ENCODE measurements at regions not wholly inside any gene's neighbourhood (a gene's known extent, or its start where the extent isn't known, plus 50 kb on each side); places are given as distances from the start of the nearest gene placed in this dataset.

DNA sequence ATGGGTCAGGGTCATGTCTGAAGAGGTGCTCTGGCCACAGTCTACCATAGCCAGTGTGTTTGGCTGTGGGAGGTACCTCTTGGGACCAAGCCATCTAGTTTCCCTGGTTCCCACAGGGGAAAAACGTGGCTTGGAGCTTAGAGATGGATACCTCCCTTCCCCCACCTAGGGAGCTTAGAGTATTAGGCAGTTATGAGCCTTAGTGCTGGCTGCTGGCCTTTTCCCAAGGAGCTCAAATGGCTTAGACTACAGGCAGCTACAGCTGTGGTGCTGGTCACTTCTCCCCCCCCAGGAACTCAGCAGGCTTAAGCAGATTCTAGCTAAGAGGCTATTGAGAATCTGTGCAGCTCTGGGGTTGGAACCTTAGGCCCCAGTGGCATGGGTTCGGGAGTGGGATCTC lies 591.2 kb downstream of the NSUN3 start:
- H4K20me1 ChIP-seq (ENCODE audit: insufficient read depth, poor library complexity, severe bottlenecking): no peaks in the 10 kb centered on the region

DNA sequence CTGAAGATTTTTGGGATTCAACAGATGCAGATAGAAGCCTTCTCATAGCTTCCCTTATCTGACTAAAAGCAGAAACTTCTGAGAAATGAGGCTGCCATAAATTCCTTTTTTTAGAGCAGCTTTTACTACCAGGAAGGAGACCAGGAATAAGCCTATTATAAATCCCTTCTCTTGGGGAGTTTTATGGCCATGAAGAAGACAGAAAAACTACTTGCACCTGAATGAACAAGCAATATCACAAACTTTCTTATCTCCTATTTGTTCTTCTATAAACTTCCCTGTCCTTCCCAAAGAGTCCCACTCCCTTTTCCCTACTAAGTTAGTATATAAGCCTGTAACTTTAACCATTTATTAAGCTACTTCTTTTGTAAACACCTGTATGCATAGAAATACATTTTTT lies 603.1 kb downstream of the NSUN3 start:
- no peak for TF ChIP-seq EZH2phosphoT487 (IDR thresholded peaks at IDR 0.05; ENCODE audit: low read depth, severe bottlenecking, unreplicated experiment)
- TF ChIP-seq, protein P1, sequence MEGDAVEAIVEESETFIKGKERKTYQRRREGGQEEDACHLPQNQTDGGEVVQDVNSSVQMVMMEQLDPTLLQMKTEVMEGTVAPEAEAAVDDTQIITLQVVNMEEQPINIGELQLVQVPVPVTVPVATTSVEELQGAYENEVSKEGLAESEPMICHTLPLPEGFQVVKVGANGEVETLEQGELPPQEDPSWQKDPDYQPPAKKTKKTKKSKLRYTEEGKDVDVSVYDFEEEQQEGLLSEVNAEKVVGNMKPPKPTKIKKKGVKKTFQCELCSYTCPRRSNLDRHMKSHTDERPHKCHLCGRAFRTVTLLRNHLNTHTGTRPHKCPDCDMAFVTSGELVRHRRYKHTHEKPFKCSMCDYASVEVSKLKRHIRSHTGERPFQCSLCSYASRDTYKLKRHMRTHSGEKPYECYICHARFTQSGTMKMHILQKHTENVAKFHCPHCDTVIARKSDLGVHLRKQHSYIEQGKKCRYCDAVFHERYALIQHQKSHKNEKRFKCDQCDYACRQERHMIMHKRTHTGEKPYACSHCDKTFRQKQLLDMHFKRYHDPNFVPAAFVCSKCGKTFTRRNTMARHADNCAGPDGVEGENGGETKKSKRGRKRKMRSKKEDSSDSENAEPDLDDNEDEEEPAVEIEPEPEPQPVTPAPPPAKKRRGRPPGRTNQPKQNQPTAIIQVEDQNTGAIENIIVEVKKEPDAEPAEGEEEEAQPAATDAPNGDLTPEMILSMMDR (IDR thresholded peaks at IDR 0.05; ENCODE audit: poor library complexity): no peak
- no peak for TF ChIP-seq EZH2 (IDR thresholded peaks at IDR 0.05; ENCODE audit: borderline replicate concordance)
- no peaks in the 10 kb centered on the region for H4K20me1 ChIP-seq (ENCODE audit: insufficient read depth, poor library complexity, severe bottlenecking)
- no peak overlapping the region for H3K27ac ChIP-seq
- no peaks in the 10 kb centered on the region for H3K9me2 ChIP-seq (replicated peaks; ENCODE audit: insufficient read depth)
- no peaks in the 10 kb centered on the region for H3K9me3 ChIP-seq (ENCODE audit: low read depth)
- H3K79me2 ChIP-seq: no peaks in the 10 kb centered on the region
- no peaks in the 10 kb centered on the region for H3K27me3 ChIP-seq
- H3K36me3 ChIP-seq (replicated peaks; ENCODE audit: insufficient read depth, low read depth): no peaks in the 10 kb centered on the region
- no peaks in the 10 kb centered on the region for H3K4me1 ChIP-seq (ENCODE audit: insufficient read depth)
- H3K4me3 ChIP-seq: no peak overlapping the region
- no peak for DNase-seq (ENCODE audit: low spot score)
- H3K4me2 ChIP-seq: no peak overlapping the region
- no peak overlapping the region for H2AFZ ChIP-seq

More for the DNA sequence above, 591.2 kb downstream of the NSUN3 start:
- WGBS (ENCODE audit: low lambda C conversion rate, missing lambda C conversion rate): 78% methylated on average over 2 of the region's 2 CpGs
- Histone ChIP-seq H3K27me3 (no peaks in the 10 kb centered on the region), H3K36me3 (replicated peaks; ENCODE audit: insufficient read depth, low read depth) (no peaks in the 10 kb centered on the region), H2AFZ (no peak overlapping the region), H3K9me3 (ENCODE audit: low read depth) (no peaks in the 10 kb centered on the region), H3K9me2 (replicated peaks; ENCODE audit: insufficient read depth) (no peaks in the 10 kb centered on the region), H3K4me3 (no peak overlapping the region), H3K27ac (no peak overlapping the region), H3K4me2 (no peak overlapping the region), H3K4me1 (ENCODE audit: insufficient read depth) (peaks cover 6% of the 10 kb centered on the region), H3K79me2 (no peaks in the 10 kb centered on the region)
- no peak for DNase-seq (ENCODE audit: low spot score)
- TF ChIP-seq EZH2 (IDR thresholded peaks at IDR 0.05; ENCODE audit: borderline replicate concordance) (no peak), EZH2phosphoT487 (IDR thresholded peaks at IDR 0.05; ENCODE audit: low read depth, severe bottlenecking, unreplicated experiment) (no peak)
- TF ChIP-seq, protein P1 (IDR thresholded peaks at IDR 0.05; ENCODE audit: poor library complexity): no peak

DNA sequence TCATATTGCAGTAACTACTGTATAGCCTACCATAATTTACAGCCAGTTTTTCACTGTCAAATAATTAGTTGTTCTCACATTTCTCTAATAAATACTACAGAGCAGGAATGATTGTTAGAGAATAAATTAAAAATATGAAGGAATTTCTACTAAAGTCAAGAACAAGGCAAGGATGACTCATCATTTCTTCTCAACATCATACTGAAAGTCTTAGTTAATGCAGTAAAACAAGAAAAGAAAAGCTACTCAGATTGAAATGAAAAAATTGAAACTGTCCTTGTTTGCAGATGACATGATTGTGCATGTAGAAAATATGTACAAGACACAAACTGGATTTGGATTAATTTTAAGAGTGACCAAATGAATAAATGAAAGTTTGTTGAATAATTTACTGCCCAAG lies 608.2 kb downstream of the NSUN3 start:
- no peak overlapping the region for H3K4me2 ChIP-seq
- TF ChIP-seq, protein P1 (IDR thresholded peaks at IDR 0.05; ENCODE audit: poor library complexity): no peak
- no peak for TF ChIP-seq EZH2phosphoT487 (IDR thresholded peaks at IDR 0.05; ENCODE audit: low read depth, severe bottlenecking, unreplicated experiment)
- no peak for TF ChIP-seq EZH2 (IDR thresholded peaks at IDR 0.05; ENCODE audit: borderline replicate concordance)

DNA sequence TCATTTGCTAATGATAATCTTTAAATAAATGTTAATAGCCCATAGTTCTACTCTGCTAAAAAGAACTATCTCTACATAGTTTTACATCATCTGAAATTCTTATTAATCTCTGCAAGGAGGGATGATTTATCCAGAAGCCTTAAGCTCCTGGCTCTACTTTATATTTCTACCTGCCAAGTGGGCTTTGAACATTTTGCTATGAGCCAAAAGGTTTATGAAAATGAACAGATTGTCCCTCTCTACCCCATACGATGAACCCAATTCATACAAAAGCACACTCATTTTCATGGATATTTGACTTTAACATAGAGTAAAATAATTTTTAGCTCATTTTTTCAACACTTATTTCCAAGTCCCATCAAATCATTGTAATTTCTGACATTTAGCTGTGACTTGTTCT lies 611.0 kb downstream of the NSUN3 start:
- H3K36me3 ChIP-seq (replicated peaks; ENCODE audit: insufficient read depth, low read depth): no peaks in the 10 kb centered on the region
- no peak overlapping the region for H3K4me2 ChIP-seq
- no peak for DNase-seq (ENCODE audit: low spot score)
- H3K4me1 ChIP-seq (ENCODE audit: insufficient read depth): no peaks in the 10 kb centered on the region
- H3K27me3 ChIP-seq: no peaks in the 10 kb centered on the region
- no peak overlapping the region for H2AFZ ChIP-seq
- H3K4me3 ChIP-seq: no peak overlapping the region
- no peak overlapping the region for H3K27ac ChIP-seq
- 100% methylated on average over 1 of the region's 1 CpG for WGBS (ENCODE audit: low lambda C conversion rate, missing lambda C conversion rate)
- no peaks in the 10 kb centered on the region for H3K9me2 ChIP-seq (replicated peaks; ENCODE audit: insufficient read depth)
- H4K20me1 ChIP-seq (ENCODE audit: insufficient read depth, poor library complexity, severe bottlenecking): no peaks in the 10 kb centered on the region
- TF ChIP-seq EZH2phosphoT487 (IDR thresholded peaks at IDR 0.05; ENCODE audit: low read depth, severe bottlenecking, unreplicated experiment): no peak
- TF ChIP-seq, protein P1 (IDR thresholded peaks at IDR 0.05; ENCODE audit: poor library complexity): no peak
- TF ChIP-seq EZH2 (IDR thresholded peaks at IDR 0.05; ENCODE audit: borderline replicate concordance): no peak
- no peaks in the 10 kb centered on the region for H3K9me3 ChIP-seq (ENCODE audit: low read depth)
- H3K79me2 ChIP-seq: no peaks in the 10 kb centered on the region

More for the DNA sequence above, 608.2 kb downstream of the NSUN3 start:
- Histone ChIP-seq H2AFZ (no peak overlapping the region), H3K4me1 (ENCODE audit: insufficient read depth) (no peaks in the 10 kb centered on the region), H3K27ac (no peak overlapping the region), H4K20me1 (ENCODE audit: insufficient read depth, poor library complexity, severe bottlenecking) (no peaks in the 10 kb centered on the region), H3K27me3 (no peaks in the 10 kb centered on the region), H3K4me3 (no peak overlapping the region), H3K79me2 (no peaks in the 10 kb centered on the region), H3K36me3 (replicated peaks; ENCODE audit: insufficient read depth, low read depth) (no peaks in the 10 kb centered on the region), H3K9me2 (replicated peaks; ENCODE audit: insufficient read depth) (no peaks in the 10 kb centered on the region), H3K9me3 (ENCODE audit: low read depth) (no peaks in the 10 kb centered on the region)
- DNase-seq (ENCODE audit: low spot score): no peak
